Natural killer cell treated with Interleukin-12 subunit alpha and Interleukin-12 subunit beta and Interleukin-15 and Interleukin-18, amount 100 ng/mL, for 72 hours (primary cell): ENCODE measurements at regions not wholly inside any gene's neighbourhood (a gene's known extent, or its start where the extent isn't known, plus 50 kb on each side); places are given as distances from the start of the nearest gene placed in this dataset.

Experiments
- ATAC-seq, 2 donors: fragments of 150-1000 bp; cut with Tn5 transposase in 1 of 2; sonication (Bioruptor Pico), chemical (Tn5 transposase) in 1 of 2; 2 replicates each; pipeline ENCODE4 v1.10.0; 2021
- DNase-seq: peaks from one replicate; pipeline ENCODE4 v3.0.0; 2022; ENCODE audit warnings: low spot score
- H3K27ac Mint-ChIP-seq, 2 donors: 1 replicate in 1 of 2; 2 replicates in 1 of 2; pipeline ENCODE4 v1.8.0; 2022; ENCODE audit warnings: mixed read lengths in 2 of 2, mild to moderate bottlenecking in 1 of 2, moderate library complexity in 1 of 2
- H3K27me3 Mint-ChIP-seq, 2 donors: 1 replicate in 1 of 2; 2 replicates in 1 of 2; pipeline ENCODE4 v1.8.0; 2022; ENCODE audit warnings: mixed read lengths in 2 of 2
- H3K36me3 Mint-ChIP-seq: one replicate; pipeline ENCODE4 v1.8.0; 2022; ENCODE audit warnings: mixed read lengths
- H3K4me1 Mint-ChIP-seq, 2 donors: 1 replicate in 1 of 2; 2 replicates in 1 of 2; pipeline ENCODE4 v1.8.0; 2022; ENCODE audit warnings: low read depth in 2 of 2, mixed read lengths in 2 of 2, mild to moderate bottlenecking in 1 of 2
- H3K4me3 Mint-ChIP-seq: one replicate; pipeline ENCODE4 v1.8.0; 2022; ENCODE audit warnings: mixed read lengths
- H3K9me3 Mint-ChIP-seq: 2 replicates; pipeline ENCODE4 v1.8.0; 2022; ENCODE audit warnings: mixed read lengths

DNA sequence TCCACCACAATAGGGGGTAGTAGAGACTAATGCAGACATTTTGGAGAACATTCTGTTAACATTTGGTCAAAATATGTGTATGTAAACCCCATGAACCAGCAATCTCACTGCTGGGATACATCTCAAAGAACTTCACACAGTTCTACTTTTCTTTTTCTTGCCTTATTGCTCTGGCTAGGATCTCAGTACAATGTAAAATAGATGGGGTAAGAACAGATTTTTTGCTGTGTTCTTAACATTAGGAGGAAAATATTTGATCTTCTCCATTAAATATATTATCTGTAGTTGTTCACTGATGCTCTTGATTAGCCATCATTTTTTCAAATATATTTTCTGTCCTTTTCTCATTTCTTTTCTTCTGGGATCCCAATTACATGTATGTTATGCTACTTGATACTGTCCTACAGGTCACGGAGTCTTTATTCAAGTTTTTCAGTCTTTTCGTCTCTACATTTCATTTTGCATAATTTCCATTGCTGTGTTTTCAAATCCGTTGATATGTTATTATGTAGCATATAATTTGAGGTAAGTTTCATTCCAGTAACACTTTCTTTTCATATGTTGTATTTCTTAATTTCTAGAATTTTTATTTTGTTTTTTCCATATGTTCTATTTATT is 352.2 kb downstream of the ZNF521 start:
- Mint-ChIP-seq H3K4me3 (no peak overlapping the region), H3K4me1 (no peaks in the 10 kb centered on the region), H3K27me3 (peaks cover 0 to 6% of the 10 kb centered on the region in 2 donors), H3K9me3 (peaks cover 7% of the 10 kb centered on the region), H3K27ac (no peak overlapping the region), H3K36me3 (peaks cover 6% of the 10 kb centered on the region)
- ATAC-seq, result no peak
- DNase-seq, result no peak

GRCh38 chr18:25001803-25002202 is 350.2 kb downstream of the ZNF521 start:
- DNase-seq (no peak), ATAC-seq (no peak)
- H3K9me3 Mint-ChIP-seq, result peaks cover 7% of the 10 kb centered on the region
- H3K4me1 Mint-ChIP-seq, result no peaks in the 10 kb centered on the region
- H3K36me3 Mint-ChIP-seq, result peaks cover 6% of the 10 kb centered on the region
- H3K27me3 Mint-ChIP-seq, result peaks cover 0 to 5% of the 10 kb centered on the region in 2 donors
- no peak overlapping the region for H3K27ac Mint-ChIP-seq
- no peak overlapping the region for H3K4me3 Mint-ChIP-seq

DNA sequence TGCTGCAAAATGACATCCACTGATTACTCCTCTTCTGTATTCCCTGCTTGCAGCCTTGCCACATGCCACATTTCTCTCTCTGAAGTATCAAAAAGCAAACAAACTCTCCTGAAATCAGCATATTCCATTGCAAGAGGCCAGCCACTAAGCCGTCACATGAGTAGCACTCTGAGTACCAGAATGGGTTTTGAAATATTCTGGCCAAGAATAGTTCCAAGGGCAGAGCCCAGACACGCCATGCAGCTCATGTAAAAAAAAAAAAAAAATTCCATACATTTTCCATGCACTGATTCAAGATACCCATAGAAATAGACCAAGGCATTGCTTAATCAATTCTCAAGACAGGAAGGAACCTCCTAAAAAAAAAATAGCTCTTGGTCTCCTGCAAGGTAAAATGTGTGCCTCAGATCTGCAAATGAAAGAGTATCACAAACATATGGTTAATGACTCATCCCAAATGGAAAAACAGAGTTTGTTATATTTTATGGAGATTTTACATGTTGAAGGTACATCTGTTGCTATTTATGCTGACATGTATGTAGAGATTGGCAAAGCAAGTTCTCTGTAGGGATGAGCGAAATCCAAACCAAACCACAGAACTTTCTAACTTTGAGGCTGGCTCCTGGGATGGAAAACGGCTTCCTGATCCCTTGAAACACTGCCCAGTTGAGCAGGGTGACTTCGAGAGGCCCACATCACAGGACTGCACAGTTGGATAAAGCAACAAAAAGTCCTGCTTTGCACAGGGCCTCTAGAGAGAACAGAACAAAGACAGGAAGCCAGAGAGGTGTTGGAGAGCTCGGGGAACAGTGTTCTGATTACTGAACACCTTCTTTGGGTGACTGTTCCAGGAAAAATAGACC is 346.2 kb downstream of the ZNF521 start:
- no peaks in the 10 kb centered on the region for H3K4me1 Mint-ChIP-seq
- H3K9me3 Mint-ChIP-seq, result peaks cover 3% of the 10 kb centered on the region
- H3K4me3 Mint-ChIP-seq, result no peak overlapping the region
- H3K27ac Mint-ChIP-seq, result no peak overlapping the region
- no peak for DNase-seq
- no peak for ATAC-seq
- peaks cover 0 to 3% of the 10 kb centered on the region in 2 donors for H3K27me3 Mint-ChIP-seq
- H3K36me3 Mint-ChIP-seq, result no peaks in the 10 kb centered on the region

DNA sequence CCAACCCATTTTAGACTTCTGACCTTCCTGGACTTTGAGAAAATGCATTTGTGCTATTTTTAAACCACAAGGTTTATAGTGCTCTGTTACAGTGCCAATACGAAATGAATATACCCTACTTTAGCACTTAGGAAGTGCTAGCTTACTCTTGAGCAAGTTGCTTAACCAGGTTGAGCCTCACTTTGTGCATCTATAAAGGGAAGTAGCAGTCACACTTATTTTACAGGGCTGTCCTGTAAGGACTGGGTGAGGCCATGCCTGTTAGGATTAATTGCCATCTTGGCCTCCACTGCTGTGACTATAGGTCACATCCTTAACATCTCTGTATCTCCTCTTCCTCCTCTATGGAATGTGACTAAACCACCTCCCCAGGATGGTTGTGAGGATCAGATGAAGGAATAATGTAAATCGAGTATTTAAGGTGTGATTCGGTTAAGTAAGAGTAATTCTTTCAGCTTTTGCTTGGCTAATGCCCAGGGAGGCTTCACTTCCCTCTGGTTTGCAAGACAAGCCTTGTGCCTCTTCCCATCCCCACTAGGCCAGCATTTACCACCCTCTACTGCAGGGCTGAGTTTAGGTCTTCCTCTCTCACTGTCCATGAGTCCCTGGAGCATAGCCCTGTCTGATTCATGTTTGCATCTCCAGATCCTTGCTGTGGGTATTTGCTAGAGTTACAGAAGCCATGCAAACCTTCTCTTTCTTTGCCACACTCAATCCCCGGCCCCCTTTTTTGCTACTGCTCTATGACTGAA is 341.2 kb downstream of the ZNF521 start:
- ATAC-seq, result no peak
- no peaks in the 10 kb centered on the region for H3K4me1 Mint-ChIP-seq
- DNase-seq, result no peak
- no peaks in the 10 kb centered on the region for H3K27me3 Mint-ChIP-seq
- no peak overlapping the region for H3K27ac Mint-ChIP-seq
- H3K9me3 Mint-ChIP-seq, result peaks cover 3% of the 10 kb centered on the region
- no peaks in the 10 kb centered on the region for H3K36me3 Mint-ChIP-seq
- no peak overlapping the region for H3K4me3 Mint-ChIP-seq
